Astrocyte (in vitro differentiated cells and primary cell): ENCODE measurements at regions not wholly inside any gene's neighbourhood (a gene's known extent, or its start where the extent isn't known, plus 50 kb on each side); places are given as distances from the start of the nearest gene placed in this dataset.

Experiments
- CTCF ChIP-seq: IDR thresholded peaks from 2 replicates; pipeline ENCODE4 v1.5.1; 2011; ENCODE audit warnings: low read depth, mild to moderate bottlenecking, inconsistent platforms, low read length, moderate library complexity; ENCODE audit not compliant: insufficient read depth
- EZH2 ChIP-seq: IDR thresholded peaks from 2 replicates; pipeline ENCODE4 v1.6.1; 2012; ENCODE audit warnings: mild to moderate bottlenecking, low read length, inconsistent platforms; ENCODE audit not compliant: insufficient read depth

- no peak for TF ChIP-seq EZH2
- TF ChIP-seq CTCF = no peak
Measured at GRCh38 chr18:24972577-24972976, 379.4 kb downstream of the ZNF521 start.
